SKM-1 (cell line): ENCODE measurements at regions not wholly inside any gene's neighbourhood (a gene's known extent, or its start where the extent isn't known, plus 50 kb on each side); places are given as distances from the start of the nearest gene placed in this dataset.

ENCODE experiments used
- DNase-seq: peaks from one replicate; lab custom pipeline; 2025; ENCODE audit not compliant: unreplicated experiment; lab: John Stamatoyannopoulos, UW

GRCh38 chr4:20351360-20352162, 99.9 kb downstream of the SLIT2 start:
- DNase-seq: no peak

DNA sequence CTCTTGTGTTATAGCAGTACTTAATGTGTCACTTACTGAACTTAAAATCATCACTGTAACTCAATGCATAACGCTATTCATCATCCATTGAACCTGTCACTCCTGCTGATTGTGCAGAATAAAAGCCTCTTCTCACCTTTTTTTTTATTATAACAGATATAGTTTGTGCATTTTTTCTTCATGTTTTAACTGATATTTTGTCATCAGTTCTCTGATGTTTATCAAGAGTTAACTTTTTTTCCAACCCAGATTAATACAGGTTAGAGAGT, 100.4 kb downstream of the SLIT2 start:
- DNase-seq: no peak

- no peak for DNase-seq
Measured at GRCh38 chr4:20353646-20354045, 101.9 kb downstream of the SLIT2 start.

- DNase-seq: no peak
Measured at GRCh38 chr4:20354120-20354519, 102.4 kb downstream of the SLIT2 start.

- no peak for DNase-seq
Measured at GRCh38 chr4:20356565-20356964, 104.9 kb downstream of the SLIT2 start.

DNA sequence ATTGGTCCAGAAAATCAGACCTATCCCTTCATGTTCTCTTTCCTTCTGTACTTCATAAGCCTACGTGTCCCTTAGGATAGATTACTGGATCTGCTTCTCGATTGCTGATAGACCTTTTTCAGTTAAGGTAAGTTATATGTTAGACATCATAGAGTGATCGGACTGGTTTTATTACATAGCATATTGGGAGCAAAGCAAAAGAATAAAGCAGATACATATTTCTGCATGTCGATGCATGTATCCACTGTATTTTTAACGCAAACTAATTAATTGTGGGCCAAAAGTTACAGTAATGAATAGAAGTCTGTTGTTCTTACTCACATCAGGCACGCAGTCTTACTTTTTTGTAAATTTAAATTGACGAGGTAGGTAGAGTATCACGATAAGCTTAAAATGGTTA, 106.4 kb downstream of the SLIT2 start:
- no peak for DNase-seq

DNA sequence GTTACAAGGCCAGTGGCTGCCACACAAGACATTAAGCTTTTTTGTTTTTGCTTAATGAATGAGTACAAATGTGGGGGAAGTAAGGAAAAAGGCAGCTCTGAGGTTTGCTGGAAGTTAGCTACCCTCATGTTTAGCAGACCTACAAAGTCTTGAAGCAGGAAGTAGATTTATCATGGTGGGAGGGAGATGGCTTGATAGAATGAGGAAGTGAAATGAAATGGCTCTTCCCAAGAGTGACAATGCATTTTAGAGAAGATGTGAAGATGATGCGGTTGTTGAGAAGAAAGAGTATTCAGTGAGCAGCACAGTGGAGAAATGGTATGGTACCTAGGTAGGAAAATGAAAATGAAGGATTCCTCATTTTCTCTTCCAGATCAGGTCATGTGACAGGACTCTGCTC, 108.0 kb downstream of the SLIT2 start:
- DNase-seq: peak; percentile 37

DNA sequence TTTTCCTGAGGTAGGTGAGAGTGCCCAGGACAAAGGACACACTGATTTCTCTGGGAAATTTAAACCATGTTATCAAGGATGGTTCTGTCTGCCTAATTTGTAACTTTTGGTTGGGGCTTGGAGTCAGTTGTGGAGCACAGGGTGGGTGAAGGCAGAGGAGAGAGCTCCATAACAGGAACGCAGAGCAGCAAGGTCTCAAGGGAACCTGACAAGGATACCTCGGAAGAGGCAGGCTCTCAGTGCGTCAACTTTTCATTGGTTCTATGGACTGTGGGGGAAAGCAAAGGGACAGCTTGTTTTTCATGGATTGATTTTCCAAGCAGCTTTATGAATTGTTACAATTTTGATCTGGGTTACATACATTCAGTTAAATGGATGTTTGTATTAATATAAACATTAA, 110.4 kb downstream of the SLIT2 start:
- no peak for DNase-seq

DNA sequence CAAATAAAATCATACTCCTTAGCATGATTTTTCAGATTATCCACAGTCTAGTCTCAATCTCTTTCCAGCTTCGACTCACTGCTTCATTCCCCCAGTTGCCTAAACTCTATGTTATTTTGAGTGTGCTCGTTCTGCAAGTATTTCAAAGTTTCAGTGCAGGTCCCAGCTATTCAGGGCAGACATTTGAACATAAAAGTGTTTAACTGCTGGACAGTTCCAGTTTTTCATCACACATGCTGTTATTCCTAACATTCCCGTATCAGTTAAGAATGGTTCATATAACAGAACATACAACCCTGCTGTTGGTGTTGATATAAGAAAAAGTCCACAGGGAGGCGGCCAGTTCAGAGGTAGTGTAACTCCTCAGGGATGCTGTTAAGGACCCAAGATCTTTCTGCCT, 113.3 kb downstream of the SLIT2 start:
- no peak for DNase-seq

DNA sequence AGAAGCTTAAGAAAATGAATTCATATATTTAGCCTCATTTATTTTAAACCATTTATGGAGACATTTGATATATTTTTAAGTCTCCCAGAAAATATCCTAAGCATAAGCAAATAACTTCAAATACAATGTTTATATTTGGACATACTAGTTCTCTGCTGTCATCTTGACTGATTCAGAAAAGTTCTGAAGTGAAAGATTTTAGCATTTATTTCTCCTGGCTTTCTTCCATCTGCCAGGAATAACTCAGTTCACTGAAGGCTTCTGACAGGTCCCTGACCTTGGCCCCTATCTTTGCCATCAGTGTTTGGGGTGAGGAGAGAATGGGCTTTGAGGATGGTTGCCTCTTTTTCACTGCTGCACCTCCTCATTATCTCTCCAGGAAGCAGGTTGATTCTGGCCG, 115.7 kb downstream of the SLIT2 start:
- DNase-seq: no peak

DNA sequence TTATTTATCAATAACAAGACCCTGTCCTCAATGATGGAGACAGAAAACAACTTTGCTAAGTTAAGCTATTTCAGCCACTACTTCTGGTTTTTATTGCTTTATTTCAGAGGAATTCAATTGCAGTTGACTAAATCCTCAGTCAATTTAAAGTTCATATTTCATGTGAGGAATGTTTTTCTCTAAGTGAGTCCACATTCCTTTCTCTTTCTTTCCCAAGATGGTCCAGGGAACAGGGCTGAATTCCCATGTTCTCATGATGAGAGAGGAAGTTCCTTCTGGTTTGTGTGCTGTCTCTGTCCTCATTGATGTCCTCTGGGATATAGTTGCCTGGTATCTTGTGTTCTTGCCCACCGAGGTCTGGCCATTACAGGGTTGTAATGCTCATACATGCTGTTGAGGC, 117.2 kb downstream of the SLIT2 start:
- DNase-seq: no peak

DNA sequence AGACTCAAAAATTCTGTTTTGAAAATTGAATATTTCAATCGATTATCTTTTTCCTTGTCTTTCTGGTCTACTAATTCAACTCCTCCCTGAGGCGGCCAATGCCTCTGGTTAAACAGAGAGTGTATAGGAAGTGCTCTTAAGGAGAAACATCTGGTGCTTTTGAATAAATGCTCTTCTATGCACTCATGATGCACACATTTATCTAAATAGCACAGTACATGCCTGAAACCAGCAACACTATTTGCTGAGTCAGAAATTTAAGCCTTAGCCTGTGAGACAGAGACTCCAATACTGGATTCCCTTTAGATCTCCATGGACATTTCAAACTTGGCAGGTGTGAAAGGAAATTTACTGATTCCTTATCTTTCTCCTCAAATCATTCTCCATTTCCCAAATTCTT, 118.6 kb downstream of the SLIT2 start:
- no peak for DNase-seq

DNA sequence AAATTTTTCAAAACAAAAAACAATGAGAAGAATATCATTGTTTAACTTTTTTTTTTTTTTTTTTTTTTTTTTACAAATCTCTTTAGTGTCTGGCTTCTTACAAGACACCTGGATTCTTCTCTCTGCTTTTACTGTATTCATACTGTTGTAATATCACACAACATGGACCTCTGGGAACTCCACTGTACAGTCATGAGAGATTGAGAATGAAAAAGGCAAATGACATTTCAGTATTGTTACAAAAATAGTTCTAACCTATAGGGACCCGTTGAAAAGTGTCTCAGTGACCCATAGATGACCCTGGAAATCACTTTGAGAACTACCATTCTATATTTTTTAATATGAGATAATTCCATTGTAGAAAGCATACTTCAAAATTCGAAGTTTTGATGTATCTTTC, 124.4 kb downstream of the SLIT2 start:
- DNase-seq: no peak

GRCh38 chr4:20378181-20378580, 126.5 kb downstream of the SLIT2 start:
- no peak for DNase-seq

GRCh38 chr4:20381005-20381404, 129.3 kb downstream of the SLIT2 start:
- no peak for DNase-seq

GRCh38 chr4:20383283-20383682, 131.6 kb downstream of the SLIT2 start:
- DNase-seq: no peak

DNA sequence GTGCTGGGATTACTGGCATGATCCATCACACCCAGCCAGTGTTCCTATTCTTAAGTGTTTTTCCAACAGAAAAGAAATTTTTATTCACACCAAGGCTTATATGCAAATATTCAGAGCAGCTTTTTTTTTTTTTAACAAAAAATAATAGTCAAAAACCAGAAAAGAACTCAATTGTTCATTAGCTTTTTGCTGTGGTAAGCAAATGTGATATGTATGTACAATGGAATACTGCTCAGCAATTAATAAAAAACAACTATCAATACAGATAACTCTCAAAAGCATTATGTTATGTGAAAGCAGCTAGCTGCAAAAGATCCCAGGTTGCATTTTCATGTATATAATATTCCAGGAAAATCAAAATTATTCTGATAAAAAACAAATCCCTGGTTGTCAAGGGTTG, 132.3 kb downstream of the SLIT2 start:
- DNase-seq: no peak

GRCh38 chr4:20384456-20384855, 132.8 kb downstream of the SLIT2 start:
- no peak for DNase-seq

DNA sequence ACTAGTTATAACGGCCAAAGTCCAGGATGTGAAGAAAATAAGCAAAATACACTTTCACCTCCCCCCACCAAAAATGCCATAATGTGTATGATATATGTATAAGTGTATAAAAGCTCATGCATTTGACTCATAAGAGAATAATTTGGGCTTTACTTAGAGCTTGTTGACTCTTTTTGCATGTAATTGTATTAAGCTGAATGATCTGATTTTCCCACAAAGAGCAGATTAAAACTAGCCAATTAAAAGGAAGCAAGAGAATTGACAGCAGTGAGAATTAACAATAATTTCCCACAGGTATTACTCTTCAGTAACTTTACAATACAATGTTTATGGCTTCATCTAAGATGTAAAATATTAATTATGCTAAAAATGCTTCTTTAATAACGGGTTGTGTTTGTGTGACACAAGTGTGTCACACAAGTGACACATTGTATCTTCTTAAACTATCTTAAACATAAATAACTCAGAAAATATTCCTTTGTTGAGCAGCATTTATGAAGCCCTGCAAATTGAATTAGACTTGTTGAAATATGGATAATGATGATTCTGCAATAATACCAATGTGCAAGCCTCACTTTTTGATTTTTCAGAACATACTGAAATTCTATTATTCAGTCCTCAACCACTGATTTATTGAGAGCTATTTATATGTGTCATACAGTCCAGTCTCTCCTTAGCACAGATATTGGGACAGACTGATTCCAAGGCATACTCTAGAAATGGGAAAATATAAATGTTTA, 134.5 kb downstream of the SLIT2 start:
- no peak for DNase-seq

- DNase-seq: no peak
Measured at GRCh38 chr4:20386906-20387305, 135.2 kb downstream of the SLIT2 start.

- no peak for DNase-seq
Measured at GRCh38 chr4:20391198-20391597, 139.5 kb downstream of the SLIT2 start.

DNA sequence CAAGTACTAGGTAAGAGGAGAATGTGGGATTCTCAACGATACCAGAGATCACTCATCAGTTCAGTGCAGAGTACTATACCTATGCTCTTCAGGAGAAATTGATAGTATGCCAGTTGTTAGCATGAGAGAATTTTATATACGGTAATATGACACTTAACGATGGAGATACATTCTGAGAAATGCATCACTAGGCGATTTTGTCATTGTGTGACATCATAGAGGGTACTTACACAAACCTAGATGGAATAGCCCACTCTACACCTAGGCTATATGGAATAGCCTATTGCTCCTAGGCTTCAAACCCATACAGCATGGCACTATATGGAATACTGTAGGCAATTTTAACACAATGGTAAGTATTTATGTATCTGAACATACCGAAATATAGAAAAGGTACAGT, 140.2 kb downstream of the SLIT2 start:
- no peak for DNase-seq
